Neutrophil (primary cell): ENCODE measurements at regions not wholly inside any gene's neighbourhood (a gene's known extent, or its start where the extent isn't known, plus 50 kb on each side); places are given as distances from the start of the nearest gene placed in this dataset.

Experiments
- H3K27ac ChIP-seq: fragments of 200-600 bp; sonication (generic); 2 replicates; pipeline ENCODE4 v1.5.1; 2016; ENCODE audit warnings: mild to moderate bottlenecking, moderate library complexity
- H3K27me3 ChIP-seq: fragments of 200-600 bp; sonication (generic); 2 replicates; pipeline ENCODE4 v1.6.0; 2016; ENCODE audit warnings: mild to moderate bottlenecking
- H3K36me3 ChIP-seq: fragments of 200-600 bp; sonication (generic); 2 replicates; pipeline ENCODE4 v1.5.1; 2017
- H3K4me1 ChIP-seq, 2 experiments: fragments of 200-600 bp in 1 of 2; sonication (generic) in 1 of 2; 1 replicate in 1 of 2; 2 replicates in 1 of 2; pipeline versions ENCODE4 v1.5.1 to v1.6.1; 2013 to 2016; ENCODE audit warnings: low read depth in 1 of 2, low read length in 1 of 2, mild to moderate bottlenecking in 1 of 2, moderate library complexity in 1 of 2; ENCODE audit not compliant: control insufficient read depth in 1 of 2, insufficient read depth in 1 of 2
- H3K4me3 ChIP-seq, 2 experiments: fragments of 200-600 bp in 1 of 2; sonication (generic) in 1 of 2; 1 replicate in 1 of 2; 2 replicates in 1 of 2; pipeline ENCODE4 v1.5.1; 2013 to 2016; ENCODE audit warnings: low read depth in 1 of 2, low read length in 1 of 2, mild to moderate bottlenecking in 1 of 2, moderate library complexity in 1 of 2
- H3K9me3 ChIP-seq: fragments of 200-600 bp; sonication (generic); 2 replicates; pipeline ENCODE4 v1.5.1; 2016
- TF ChIP-seq, protein P1 (sequence below): fragments of 200-600 bp; sonication (generic); IDR thresholded peaks from 2 replicates; pipeline ENCODE4 v1.5.1; 2016; ENCODE audit warnings: antibody characterized with exemption

- Histone ChIP-seq H3K9me3 (no peaks in the 10 kb centered on the region), H3K27ac (no peak overlapping the region), H3K36me3 (no peaks in the 10 kb centered on the region), H3K4me1 (no peaks in the 10 kb centered on the region), H3K27me3 (no peaks in the 10 kb centered on the region), H3K4me3 (no peak overlapping the region)
- TF ChIP-seq, protein P1, sequence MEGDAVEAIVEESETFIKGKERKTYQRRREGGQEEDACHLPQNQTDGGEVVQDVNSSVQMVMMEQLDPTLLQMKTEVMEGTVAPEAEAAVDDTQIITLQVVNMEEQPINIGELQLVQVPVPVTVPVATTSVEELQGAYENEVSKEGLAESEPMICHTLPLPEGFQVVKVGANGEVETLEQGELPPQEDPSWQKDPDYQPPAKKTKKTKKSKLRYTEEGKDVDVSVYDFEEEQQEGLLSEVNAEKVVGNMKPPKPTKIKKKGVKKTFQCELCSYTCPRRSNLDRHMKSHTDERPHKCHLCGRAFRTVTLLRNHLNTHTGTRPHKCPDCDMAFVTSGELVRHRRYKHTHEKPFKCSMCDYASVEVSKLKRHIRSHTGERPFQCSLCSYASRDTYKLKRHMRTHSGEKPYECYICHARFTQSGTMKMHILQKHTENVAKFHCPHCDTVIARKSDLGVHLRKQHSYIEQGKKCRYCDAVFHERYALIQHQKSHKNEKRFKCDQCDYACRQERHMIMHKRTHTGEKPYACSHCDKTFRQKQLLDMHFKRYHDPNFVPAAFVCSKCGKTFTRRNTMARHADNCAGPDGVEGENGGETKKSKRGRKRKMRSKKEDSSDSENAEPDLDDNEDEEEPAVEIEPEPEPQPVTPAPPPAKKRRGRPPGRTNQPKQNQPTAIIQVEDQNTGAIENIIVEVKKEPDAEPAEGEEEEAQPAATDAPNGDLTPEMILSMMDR, result no peak
Measured at GRCh38 chr2:207459990-207460757, 69.6 kb upstream of the CREB1 start.

GRCh38 chr2:207463433-207463832, 66.3 kb upstream of the CREB1 start:
- TF ChIP-seq, protein P1, result no peak

GRCh38 chr2:207464007-207464406, 65.8 kb upstream of the CREB1 start:
- H3K27me3 ChIP-seq, result no peaks in the 10 kb centered on the region
- TF ChIP-seq, protein P1, result no peak
- H3K27ac ChIP-seq, result no peak overlapping the region
- H3K4me3 ChIP-seq, result no peak overlapping the region
- no peaks in the 10 kb centered on the region for H3K4me1 ChIP-seq
- H3K9me3 ChIP-seq, result no peaks in the 10 kb centered on the region
- H3K36me3 ChIP-seq, result no peaks in the 10 kb centered on the region

More at GRCh38 chr2:207463433-207463832, 66.3 kb upstream of the CREB1 start:
- Histone ChIP-seq H3K27me3 (no peaks in the 10 kb centered on the region), H3K4me3 (no peak overlapping the region), H3K4me1 (no peaks in the 10 kb centered on the region), H3K36me3 (no peaks in the 10 kb centered on the region), H3K27ac (no peak overlapping the region), H3K9me3 (no peaks in the 10 kb centered on the region)

- no peak overlapping the region for H3K27ac ChIP-seq
- no peaks in the 10 kb centered on the region for H3K4me1 ChIP-seq
- no peaks in the 10 kb centered on the region for H3K9me3 ChIP-seq
- H3K27me3 ChIP-seq, result no peaks in the 10 kb centered on the region
- H3K36me3 ChIP-seq, result no peaks in the 10 kb centered on the region
- TF ChIP-seq, protein P1, result no peak
- H3K4me3 ChIP-seq, result no peak overlapping the region
Measured at GRCh38 chr2:207465894-207466293, 63.9 kb upstream of the CREB1 start.

GRCh38 chr2:207467716-207468347, 61.9 kb upstream of the CREB1 start:
- TF ChIP-seq, protein P1, result no peak
- no peaks in the 10 kb centered on the region for H3K9me3 ChIP-seq
- no peaks in the 10 kb centered on the region for H3K36me3 ChIP-seq
- H3K4me3 ChIP-seq, result no peak overlapping the region
- H3K4me1 ChIP-seq, result no peaks in the 10 kb centered on the region
- H3K27me3 ChIP-seq, result no peaks in the 10 kb centered on the region
- H3K27ac ChIP-seq, result no peak overlapping the region
